NOMO-1 treated with dmso at 0.1 percent for 144 hours (cell line): ENCODE measurements at regions not wholly inside any gene's neighbourhood (a gene's known extent, or its start where the extent isn't known, plus 50 kb on each side); places are given as distances from the start of the nearest gene placed in this dataset.

Source experiments
- DNase-seq: peaks from one replicate; lab custom pipeline; 2025; ENCODE audit not compliant: unreplicated experiment; lab: John Stamatoyannopoulos, UW

DNA sequence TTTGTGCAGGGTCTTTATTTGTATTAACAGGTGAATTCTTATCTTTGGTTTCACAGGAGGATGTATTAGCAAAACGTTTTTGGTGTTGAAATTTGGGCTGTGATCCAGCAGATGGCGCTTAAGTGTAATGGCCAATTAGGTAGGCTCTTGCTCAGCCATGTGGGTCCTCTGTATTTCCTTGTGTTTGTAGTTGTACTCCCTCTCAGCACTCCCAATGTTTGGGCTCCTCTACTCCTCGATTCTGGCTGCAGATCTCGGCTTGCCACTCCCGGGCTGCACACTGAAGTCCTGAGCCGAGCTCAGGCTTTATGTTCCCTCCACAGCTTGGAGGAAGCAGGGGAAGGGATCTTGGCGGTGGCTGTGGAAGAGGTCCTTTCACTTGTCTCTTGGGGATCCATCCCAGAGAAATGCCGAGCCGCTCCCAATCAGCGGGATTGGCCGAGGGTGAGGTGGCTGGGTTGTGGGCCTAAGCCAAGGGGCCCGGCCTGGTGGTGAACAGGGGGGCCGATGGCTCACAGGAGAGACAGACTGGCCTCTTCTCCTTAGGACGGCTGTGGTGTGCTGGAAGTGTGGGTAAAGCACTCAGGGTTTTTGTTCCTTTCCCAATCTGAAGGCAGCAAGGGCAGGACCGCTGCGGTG, 133.7 kb downstream of the AEBP2 start:
- DNase-seq = peak; percentile 29

DNA sequence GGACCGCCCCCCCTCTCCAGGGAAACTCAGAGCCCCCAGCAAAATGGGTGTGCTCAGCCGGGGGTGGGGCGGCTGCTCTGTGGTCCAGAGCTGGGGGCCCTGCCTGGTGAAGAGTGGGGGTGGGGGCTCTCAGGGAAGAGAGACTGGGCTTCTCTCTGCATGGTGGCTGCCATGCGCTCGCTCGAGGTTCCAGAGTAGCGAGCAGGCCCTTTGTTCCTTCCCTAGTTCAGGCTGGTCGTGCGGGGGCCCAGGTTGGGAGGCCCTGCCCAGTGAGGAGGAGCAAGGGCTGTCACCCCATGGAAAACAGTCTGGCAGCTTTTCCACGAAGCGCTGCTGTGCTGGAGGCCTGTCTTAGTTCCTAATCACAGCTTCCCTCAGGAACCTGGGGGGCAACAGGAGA, 134.6 kb downstream of the AEBP2 start:
- DNase-seq = no peak

DNA sequence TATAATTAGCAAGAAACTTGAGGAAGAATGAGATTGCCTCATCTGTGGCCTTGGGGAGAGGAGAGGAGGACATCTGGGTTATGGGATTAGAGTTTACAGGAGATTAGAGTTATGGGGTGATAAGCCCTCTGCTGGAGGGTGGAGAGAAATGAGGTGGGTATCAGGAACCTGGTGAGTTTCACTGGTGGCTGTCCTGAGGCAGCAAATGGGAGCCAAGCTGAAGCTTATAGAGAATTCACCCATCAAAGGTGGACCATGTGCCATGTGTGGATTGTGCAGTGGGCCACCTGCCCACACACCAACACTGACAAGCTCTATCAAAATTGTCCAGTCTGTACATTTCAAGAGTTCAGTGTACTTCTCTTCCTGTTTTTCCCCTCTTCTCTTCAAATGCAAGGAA, 135.3 kb downstream of the AEBP2 start:
- DNase-seq = no peak

DNA sequence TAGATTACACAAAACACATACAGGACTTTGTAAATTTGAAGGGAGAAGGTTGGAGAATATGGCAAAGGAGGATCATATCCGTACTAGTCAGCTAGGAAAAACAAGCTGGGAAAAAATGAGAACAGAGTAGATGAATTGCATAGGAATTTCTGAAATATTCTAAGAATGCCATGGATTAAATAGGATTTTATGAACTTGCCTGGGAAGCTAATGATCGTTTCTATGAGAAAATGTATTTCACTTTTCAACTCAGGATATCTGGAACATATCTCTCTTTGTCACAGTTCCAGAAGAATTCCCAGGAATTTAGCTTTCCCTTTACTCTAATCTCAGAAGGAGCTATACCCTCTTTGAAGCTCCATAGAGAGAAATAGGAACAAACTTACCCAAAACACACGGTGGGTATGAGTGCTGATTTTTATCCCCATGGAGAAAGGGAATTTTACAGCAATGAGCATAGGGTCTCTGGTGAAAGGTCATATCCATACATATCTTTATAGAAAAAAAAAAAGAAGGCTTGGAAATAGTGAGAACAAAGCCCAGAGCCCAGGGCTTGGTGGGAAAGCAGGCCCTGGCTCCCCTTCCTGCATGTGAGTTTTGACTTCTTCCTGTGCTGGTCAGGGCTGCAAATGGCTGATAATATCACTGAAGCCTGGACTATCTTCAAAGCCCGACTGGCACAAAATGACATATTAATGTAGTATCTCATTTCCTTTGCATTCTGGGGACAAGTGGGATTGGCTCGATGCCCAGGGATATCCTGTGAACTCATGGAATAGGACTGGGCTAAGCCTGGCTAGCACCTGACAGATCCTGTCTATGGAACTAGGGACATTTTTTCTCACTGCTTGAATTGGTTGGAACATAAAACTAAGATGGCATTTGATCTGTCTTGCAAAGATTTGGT, 136.3 kb downstream of the AEBP2 start:
- no peak for DNase-seq

DNA sequence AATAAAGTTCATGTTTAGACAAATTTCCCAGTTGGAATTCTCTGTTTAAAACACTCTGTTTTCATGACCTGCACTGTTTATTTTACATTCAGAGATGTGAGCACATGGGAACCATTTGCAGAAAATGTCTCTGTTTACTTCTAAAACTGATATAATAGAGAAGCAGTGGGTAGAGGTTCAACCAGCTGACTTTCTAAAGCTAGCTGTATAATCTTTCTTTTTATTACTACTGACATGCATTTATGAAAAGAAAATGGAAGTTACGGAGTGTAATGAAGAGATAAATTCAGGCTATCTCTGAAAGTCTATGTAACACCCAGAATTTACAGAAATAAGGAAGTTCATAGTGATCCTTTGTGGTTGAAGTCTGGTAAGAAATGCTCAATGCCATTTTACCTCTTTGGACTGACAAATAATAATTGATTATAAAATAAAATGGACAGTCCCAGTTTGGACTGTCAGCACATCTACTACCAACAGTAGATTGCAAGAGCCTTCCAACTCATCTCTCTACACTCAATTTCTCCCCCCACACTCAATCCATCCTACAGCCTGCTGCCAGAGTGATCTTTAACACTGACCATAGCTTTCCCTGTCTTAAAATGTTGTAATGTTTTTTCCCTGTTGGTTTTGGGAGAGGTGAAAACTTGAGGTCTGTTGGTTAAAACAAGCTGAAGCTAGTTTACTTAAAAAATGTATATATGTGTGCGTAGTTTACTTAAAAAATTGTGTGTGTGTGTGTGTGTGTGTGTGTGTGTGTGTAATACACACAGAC, 137.4 kb downstream of the AEBP2 start:
- DNase-seq = no peak

DNA sequence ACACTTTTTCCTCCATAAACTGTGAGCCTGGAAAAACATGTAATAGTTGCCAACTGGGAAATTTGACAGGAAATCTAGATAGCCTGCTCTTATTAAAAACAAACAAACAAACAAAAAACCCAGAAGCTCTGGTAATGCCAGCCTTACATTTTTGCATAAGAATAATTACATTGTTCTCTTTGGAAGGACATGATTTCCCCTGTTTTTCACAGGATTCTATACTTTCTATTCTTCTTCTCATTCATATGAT, 137.9 kb downstream of the AEBP2 start:
- no peak for DNase-seq

DNA sequence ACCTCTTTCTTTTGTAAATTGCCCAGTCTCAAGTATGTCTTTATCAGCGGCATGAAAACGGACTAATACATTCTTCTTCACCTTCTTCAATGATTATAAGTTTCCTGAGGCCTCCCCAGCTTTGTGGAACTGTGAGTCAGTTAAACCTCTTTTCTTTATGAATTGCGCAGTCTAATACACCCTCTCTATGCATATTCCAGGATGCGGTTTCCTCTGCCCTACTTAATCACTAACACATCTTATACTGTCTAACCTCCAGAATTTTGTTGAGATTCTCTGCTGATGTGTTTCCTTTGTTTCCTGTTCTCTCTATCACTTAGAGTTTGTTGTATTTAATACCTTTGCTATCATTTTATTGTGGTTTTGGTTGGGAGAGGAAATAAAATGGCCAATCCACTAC, 145.4 kb downstream of the AEBP2 start:
- DNase-seq = no peak

DNA sequence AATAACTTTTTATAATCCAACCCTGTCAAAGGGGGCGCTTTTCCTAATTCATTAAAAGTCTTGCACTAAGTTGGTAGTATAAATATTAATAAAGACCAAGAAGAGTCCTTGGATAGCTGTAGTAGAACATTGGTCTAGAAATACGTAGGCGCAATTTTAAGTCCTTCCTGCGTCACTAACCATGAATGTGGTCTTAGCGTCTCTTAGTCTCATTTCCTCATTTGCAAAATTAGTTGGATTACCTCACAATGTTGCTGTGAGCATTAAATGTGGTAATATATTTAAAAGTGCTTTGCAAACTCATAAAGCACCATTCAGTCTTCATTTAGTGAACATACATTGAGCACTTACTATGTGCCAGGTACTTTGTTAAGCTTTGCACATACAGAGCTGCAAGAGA, 149.7 kb downstream of the AEBP2 start:
- peak; percentile 67 for DNase-seq

DNA sequence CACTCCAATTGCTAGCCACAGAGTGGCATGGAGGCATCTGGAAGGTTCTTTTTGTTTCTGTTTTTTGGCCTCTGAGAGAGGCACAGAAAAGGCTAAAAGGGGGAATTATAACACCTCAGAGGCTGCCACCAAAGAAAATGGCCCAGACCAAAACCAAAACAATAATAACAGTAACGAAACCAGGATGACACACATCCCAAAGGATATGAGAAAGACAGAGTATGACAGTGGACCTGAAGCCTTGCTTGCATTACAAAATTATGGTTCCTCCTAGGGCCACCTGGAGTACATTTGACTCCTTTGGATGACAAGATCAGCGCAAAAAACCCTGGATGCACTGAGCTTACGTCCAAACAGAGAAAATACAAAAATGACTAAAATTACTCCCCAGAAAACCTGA, 152.7 kb downstream of the AEBP2 start:
- no peak for DNase-seq

DNA sequence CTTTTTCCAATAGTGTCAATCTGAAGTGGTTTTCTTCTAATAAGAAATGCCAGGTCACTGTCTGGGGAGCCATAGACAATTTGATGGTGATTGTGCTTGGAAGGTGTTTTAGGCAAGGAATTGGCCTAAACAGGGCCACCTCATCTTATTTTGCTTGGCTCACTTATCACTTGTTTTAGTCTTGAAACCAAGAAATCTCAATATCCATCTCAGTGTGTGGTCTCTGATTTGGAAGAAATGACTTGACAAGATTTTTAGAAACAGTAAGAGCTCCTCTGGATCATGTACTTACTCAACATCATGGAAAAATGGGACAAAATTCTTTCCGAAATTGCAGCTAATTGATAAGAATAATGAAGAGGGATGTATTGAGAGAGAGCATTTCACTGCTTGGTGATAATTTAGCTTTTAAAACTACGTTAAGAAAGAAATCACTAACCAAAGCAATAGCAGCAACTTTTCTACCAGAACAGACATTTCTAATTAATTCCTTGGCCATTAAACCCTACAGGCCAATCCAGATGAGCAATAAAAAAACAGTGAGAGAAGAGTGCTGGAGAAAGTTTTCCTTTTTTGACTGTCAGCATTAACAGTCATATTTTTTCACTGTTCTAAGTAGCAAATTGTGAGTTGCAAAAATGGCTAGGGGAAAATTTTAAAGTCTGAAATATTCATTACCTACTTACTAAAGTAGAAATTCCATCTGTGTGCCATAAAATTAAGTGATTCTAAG, 157.3 kb downstream of the AEBP2 start:
- DNase-seq = no peak

DNA sequence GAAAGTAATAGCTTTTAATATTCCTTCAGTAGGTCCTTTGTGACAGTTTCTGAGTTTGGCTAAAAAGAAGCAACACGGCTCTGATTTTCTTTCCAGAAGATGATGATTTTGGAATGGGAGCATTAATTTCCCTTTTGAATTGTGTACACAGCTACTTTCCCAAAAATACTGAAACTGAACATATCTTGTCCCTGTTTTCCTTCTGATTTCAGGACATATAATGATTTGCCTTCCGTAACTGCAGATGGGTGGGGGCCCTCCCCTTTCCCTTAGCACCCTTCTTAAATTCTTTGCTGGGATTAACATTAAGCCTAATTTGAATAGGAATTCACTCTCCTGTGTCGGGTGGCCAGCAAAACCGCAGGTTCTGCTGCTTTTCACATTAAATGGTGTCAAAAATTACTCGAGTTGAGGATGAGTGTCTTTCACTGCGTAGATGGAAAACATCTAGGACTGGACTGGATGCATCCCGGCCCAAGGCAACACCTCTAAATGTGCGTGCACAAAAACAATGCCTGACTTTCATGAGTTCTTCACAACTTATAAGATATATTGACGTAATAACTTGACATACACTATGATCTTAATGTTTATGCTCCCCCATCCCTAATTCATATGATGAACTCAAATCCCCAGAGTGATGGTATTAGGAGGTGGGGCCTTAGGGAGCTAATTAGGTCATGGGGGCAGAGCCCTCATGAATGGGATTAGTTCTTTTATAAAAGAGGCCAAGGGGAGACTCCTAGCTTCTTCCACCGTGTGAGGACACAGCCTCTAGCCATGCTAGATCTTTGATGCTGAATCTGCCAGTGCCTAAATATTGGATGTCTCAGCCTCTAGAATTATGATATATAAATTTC, 158.1 kb downstream of the AEBP2 start:
- DNase-seq = no peak

DNA sequence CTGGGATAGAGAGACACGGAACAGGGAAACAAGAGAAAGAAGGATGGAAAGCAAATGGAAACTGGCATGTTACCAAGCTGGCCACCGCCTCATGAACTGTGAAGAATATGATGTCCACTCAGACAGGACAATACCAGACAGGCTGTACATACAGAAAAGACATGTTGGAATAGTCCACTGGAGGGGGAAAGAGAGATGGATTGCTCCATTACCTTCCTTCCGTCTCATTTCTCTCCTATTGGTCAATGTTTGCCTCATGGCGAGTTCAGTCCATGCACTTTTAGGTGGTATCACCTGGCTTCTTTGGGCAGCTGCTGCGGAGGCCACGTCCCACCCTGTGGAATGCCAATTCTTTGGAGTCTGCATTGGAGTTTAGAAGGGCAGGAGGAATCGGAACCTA, 166.4 kb downstream of the AEBP2 start:
- DNase-seq = no peak

DNA sequence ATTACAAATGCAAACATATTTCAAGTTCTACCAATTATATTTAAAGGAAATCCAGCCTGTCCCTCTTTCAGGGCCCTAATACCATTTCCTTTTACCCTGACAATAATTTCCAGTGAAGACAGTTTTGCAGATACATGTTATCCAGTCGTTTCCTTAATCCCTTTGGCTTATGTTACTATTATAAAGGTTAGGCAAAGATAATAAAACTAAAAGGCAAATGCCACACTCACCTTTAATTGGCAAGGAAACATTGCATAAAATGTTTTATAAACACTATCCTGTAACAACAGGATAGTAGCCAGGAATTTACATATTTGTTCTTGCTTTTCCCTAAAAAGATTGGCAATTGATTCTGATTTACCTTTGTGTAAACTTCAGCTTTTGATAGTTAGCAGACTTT, 168.7 kb downstream of the AEBP2 start:
- DNase-seq = no peak

DNA sequence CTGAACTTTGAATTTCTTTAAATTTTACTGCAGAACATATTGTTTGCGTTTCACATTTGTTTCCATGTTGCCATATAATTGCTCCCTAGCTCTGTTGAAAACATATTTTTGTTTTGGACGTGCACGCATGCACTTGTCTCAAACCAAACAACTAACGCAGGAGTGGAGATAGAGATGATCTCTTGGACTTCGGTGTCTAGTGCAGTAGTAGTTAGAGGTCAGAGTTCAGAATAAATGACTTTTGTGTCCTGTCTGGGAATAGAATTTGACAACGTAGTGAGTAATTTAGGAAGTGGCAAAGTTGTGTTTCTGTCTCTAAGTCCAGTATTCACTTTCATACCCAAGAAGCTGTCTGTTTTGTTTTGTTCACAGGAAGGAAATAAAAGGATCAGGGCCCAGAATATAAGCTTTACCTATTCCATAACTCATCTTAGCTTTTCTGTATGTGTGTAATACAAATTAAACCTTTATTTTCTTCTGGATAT, 173.8 kb downstream of the AEBP2 start:
- no peak for DNase-seq

DNA sequence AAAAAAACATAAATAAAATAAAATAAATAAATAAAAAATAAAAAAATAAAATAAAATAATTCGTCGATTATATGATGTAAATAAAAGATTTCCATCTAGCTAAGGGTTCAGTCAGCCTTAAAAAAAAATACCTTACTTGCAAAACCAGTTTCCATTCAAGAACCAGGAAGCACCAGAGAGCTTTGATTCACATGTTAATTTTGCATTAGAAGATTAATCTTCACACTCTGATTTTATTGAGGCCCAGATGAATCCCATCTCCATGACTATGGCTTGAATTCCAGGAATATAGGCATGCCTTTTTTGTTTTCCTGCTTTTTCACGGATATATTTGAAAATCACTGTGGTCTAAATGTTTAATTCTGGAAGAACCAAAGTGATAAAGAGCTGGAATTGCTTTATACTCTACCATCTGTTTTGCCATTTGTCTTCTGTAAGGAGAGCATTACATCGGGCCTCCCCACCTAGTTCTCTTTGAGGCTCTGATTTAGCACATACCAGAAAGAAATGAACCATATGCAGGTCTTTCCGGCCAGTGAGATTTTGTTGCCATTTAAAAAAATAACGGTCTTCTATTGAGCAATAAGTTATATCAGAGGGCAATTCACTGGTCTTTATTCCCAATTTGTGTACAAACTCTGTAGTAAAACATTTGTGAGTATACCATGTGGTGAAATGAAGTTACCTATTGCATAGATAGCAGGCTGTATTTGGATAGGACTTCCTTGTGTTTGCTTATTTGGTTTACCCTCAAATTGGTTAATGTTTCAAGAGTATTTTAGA, 175.5 kb downstream of the AEBP2 start:
- no peak for DNase-seq

DNA sequence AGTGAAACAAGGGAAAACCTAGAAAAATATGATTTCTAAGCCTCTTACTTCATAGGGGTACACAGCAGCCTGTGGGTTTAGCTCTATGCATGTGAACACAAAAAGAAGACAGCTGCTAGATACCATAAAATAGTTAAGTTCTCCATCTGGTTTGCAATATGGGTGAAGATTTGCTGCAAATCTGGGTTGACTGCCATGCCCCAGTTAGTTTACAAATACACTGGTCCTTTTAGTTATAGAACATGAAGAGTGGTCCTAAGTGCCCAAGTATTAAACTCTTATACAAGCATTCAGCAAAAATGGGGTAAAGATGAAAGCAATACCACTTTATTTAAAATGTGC, 176.1 kb downstream of the AEBP2 start:
- no peak for DNase-seq

DNA sequence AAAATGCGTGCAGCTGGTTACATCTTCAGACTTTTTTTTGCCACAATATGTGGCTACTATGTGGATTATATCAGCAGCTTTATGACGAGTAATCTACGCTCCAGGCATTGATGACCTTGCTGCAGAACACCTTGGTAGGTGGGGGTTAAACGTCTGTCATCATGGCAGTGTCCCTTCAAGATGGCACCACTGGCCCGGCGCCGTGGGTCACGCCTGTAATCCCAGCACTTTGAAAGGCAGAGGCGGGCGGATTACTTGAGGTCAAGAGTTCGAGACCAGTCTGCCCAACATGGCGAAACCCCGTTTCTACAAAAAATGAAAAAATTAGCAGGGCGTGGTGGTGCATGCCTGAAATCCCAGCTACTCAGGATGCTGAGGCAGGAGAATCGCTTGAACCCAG, 177.5 kb downstream of the AEBP2 start:
- DNase-seq = no peak

DNA sequence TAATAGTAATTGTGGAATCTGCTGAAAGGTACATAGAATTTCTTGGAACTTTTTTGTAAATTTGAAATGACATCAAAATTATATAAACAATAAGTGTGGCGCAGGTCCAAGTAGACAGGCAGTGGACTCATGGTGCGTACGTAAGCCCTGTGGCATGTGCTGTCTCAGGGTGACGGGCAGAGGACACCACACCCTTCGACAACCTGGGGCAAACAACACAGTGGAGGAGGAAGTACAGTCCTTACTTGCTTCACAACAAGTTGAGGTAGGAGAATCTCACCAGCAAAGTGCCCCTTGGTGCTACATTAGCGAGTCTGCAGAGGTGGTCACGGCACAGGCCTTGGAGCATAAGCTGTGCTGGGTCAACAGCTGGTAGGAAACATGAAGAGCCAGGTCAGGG, 180.9 kb downstream of the AEBP2 start:
- no peak for DNase-seq

DNA sequence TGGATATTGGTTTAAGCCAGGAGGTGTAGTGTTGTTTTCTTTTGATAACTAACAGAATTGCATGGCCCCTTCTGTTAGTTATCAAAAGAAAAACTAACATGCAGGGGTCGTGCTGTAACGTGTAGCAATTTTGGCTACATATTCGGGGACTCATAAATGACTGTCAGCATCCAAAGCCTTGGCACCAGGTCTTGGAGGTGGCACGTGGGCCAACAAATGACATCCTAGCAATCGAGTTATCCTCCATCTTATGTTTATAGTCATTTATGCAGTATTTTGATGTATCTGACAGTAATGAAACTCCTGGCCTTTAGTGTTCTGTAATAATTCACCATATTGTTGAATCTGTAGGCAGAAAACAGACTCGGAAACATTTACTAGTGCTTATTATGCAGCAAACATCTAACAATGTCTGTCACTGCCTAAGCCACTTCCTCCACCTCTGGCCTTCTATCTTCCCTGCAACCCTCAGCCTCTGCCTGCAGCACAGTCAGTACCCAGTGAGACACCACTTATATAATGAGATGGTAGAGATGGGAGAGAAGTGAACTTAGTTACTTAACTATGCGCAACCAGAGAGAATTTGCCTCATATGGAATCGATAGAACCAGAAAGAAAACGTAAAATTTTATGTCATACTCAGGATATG, 184.6 kb downstream of the AEBP2 start:
- no peak for DNase-seq
